ENCODE measurements at regions not wholly inside any gene's neighbourhood (a gene's known extent, or its start where the extent isn't known, plus 50 kb on each side); places are given as distances from the start of the nearest gene placed in this dataset.

GRCh38 chr21:20302084-20302483 is 696.1 kb upstream of the NCAM2 start:
- DNase-seq, result no peak

DNA sequence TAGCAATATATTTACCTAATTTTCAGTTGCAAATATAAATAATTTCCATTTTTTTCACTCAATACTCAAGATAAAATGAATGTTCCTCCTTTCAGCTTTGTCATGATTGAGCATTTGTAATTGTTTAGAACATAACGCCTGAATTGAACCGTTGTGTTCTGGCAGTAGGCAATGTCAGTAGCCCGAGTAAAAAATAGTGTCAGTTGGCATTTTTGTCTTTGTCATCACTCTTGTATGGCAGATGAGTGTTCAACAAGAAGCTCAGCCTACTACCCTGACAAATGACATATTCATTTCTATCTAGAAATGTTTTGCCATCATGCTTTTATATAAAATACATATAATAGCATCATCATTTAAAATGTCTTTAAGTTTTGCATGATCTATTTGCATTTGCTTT is 691.4 kb upstream of the NCAM2 start:
- no peak for DNase-seq

- DNase-seq, result no peak
These were observed 689.5 kb upstream of the NCAM2 start for GRCh38 chr21:20308586-20309315.

GRCh38 chr21:20311234-20311787 is 686.9 kb upstream of the NCAM2 start:
- no peak for DNase-seq

DNA sequence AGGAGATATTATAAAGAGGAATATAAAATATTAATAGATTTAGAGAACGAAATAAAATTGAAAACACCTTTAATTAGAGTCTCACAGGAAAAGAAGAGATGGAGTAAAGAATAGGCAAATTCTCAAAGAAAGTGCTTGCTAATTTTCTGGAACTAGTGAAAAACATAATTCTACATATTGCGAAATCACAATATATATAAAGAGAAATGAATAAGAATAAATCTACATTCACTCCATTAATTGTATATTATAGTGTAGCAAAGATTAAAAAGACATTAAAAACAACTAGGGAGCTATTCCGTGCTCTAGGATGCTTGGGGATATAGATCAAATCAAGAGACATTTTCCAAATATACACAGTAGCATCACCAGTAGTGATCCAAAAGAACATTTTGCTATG is 685.2 kb upstream of the NCAM2 start:
- no peak for DNase-seq

DNA sequence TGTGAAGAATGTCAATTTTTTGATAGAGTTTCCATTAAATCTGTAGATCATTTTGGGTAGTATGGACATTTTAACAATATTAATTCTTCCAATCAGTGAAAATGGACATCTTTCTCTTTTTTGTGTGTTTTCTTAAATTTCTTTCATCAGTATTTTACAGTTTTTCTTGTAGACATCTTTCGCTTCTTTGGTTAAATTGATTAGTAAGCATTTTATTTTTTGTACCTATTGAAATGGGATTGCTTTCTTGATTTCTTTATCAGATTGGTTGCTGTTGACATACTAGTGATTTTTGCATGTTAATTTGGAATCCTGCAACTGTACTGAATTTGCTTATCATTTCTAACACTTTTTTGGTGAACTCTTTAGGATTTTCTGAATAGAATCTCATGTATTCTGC is 683.2 kb upstream of the NCAM2 start:
- no peak for DNase-seq

DNA sequence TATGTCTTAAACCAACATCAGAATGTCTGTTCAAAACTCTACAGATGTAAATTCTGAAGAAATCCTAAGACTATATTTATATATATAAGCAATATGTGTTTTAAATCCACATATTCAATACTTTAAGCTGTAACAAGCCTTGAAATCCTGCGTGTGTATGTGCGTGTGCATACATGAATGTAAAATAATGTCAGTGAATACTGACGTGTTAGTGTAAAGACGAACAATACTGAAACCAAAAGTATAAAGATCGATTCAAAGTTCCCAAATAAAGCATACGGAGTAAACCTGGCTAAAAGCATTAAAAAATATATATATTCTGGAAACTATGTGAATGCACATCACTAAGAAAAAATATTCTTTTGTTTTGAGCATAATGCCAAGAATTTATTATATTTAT is 668.6 kb upstream of the NCAM2 start:
- DNase-seq, result no peak

DNA sequence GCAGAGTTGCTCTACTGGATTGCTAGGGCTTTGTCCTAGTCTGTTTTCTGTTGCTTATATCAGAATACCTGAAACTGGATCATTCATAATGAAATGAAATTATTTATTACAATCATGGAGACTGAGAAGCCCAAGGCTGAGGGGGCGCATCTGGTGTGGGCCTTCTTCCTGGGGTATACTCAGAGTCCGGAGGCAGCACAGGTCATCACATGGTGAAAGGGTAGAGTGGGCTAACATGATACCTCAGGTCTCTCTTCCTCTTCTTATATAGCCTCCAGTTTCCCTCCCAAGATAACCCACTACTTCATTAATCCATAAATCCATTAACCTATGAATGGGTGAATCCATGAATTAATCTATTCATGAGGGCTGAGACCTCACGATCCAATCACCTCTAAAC is 667.6 kb upstream of the NCAM2 start:
- no peak for DNase-seq

GRCh38 chr21:20334585-20334984 is 663.6 kb upstream of the NCAM2 start:
- DNase-seq, result no peak

- DNase-seq, result no peak
These were observed 656.8 kb upstream of the NCAM2 start for GRCh38 chr21:20341431-20341830.

DNA sequence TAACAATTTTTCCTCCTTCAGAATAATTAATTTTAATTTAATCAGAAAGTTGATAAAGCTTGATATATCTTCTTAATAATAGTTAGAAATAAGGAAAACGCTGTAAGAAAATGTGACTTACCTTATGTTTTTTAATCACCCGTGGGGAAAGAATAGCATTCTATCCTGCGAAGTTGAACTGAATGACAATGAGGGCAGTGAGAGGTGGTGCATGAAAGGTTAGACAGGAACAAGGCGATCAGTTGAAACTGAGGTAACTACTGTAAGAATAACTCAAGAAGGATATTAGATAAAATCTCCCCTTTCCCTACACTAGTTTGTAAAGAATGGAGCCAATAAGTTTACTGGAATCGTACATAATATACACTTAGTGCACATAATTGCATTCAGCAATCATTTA is 655.0 kb upstream of the NCAM2 start:
- DNase-seq, result no peak

DNA sequence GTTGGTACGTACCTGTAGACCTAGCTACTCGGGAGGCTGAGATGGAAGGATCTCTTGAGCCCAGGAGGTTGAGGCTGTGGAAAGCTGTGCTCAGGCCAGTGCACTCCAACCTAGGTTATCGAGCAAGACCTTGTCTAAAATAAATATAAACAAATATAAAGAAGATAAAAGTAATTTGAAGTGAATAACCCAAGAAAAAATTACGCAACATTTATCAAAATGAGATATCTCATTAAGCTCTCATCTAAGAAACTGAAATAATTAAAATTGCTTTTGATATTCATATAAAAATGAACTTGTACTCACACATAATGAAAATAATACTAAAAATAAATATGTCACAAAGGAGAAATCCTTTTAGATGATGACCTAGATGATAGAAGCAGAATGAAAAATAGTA is 647.1 kb upstream of the NCAM2 start:
- no peak for DNase-seq

DNA sequence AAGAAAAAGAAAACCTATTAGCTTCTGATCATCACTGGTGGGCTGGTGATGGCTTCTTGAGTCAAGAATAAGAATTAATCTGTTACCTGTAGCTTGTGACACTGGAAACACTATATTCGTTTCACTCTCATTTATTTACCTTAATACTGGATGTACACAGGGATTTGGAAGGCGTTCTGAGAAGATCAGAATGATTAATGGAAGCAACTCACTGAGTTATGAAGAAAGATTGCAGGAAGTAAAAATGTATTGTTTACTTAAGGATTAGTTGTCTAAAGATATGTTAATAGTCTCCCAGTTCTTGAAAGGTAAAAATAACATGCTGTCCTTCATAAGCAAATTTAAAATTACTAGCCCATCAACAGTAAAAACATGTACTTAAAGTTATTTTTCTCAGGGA is 644.9 kb upstream of the NCAM2 start:
- no peak for DNase-seq

- DNase-seq, result no peak
These were observed 625.2 kb upstream of the NCAM2 start for GRCh38 chr21:20373031-20373430.

GRCh38 chr21:20377250-20377649 is 621.0 kb upstream of the NCAM2 start:
- DNase-seq, result no peak

GRCh38 chr21:20388400-20388799 is 609.8 kb upstream of the NCAM2 start:
- no peak for DNase-seq

DNA sequence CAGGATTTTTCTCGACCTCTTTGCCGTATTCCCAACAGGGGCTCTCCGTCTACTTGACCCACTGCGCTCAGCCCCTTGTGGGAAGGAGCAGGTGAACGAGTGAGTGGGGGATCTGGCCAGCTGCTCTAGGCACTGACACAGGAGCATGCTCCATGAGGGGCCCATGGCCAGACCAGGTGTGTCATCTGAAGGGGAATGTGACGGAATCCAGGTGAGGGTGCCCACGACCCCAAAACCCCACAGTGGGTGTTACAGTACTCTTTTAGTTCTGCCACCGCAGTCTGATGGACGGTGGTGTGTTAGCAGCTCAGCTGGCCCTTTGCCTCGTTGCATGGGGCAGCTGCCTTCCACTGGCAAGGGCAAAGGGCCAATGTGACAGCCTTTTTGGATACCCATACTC is 601.4 kb upstream of the NCAM2 start:
- DNase-seq, result no peak

GRCh38 chr21:20404915-20405314 is 593.3 kb upstream of the NCAM2 start:
- DNase-seq, result peak in 1 of 2 experiments; percentile 1

DNA sequence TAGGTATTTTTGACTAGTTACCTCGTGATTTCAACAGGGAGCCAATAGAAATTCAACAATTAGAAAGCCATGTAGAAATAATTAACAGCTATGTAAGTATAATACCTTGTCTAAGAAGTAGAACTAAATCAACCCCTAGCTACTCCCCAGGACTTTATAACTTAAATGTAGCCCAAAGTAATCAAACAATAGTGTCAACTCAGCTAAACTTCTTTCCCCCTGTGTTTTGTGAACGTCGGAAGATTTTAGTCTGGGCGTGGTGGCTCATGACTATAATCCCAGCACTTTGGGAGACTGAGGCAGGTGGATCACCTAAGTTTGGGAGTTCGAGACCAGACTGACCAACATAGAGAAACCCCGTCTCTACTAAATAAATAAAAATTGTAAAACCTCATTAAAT is 579.9 kb upstream of the NCAM2 start:
- DNase-seq, result no peak

GRCh38 chr21:20419772-20420171 is 578.4 kb upstream of the NCAM2 start:
- no peak for DNase-seq

- DNase-seq, result no peak
These were observed 573.3 kb upstream of the NCAM2 start for GRCh38 chr21:20424943-20425342.

- no peak for DNase-seq
These were observed 572.4 kb upstream of the NCAM2 start for GRCh38 chr21:20425856-20426255.

- DNase-seq, result no peak
These were observed 557.9 kb upstream of the NCAM2 start for GRCh38 chr21:20440338-20440737.

GRCh38 chr21:20443558-20444155 is 554.6 kb upstream of the NCAM2 start:
- DNase-seq, result no peak

GRCh38 chr21:20445971-20446370 is 552.2 kb upstream of the NCAM2 start:
- no peak for DNase-seq

All from SW 1271 (cell line).